HG03342 (cell line): ENCODE measurements at regions not wholly inside any gene's neighbourhood (a gene's known extent, or its start where the extent isn't known, plus 50 kb on each side); places are given as distances from the start of the nearest gene placed in this dataset.

Experiments
- ATAC-seq: cut with Tn5 transposase; IDR thresholded peaks from one replicate; pipeline ENCODE4 v1.9.1; 2021; ENCODE audit warnings: mild to moderate bottlenecking, moderate library complexity; ENCODE audit not compliant: unreplicated experiment

GRCh38 chr10:56679578-56679977 is 318.5 kb upstream of the ZWINT start:
- ATAC-seq, result no peak

GRCh38 chr10:56662765-56663447 is 301.8 kb upstream of the ZWINT start:
- ATAC-seq, result peak; percentile 97

- ATAC-seq, result peak; percentile 64
Observed at GRCh38 chr10:56653289-56653688, 292.2 kb upstream of the ZWINT start.

- ATAC-seq, result no peak
Observed at GRCh38 chr10:56646329-56647111, 285.5 kb upstream of the ZWINT start.

DNA sequence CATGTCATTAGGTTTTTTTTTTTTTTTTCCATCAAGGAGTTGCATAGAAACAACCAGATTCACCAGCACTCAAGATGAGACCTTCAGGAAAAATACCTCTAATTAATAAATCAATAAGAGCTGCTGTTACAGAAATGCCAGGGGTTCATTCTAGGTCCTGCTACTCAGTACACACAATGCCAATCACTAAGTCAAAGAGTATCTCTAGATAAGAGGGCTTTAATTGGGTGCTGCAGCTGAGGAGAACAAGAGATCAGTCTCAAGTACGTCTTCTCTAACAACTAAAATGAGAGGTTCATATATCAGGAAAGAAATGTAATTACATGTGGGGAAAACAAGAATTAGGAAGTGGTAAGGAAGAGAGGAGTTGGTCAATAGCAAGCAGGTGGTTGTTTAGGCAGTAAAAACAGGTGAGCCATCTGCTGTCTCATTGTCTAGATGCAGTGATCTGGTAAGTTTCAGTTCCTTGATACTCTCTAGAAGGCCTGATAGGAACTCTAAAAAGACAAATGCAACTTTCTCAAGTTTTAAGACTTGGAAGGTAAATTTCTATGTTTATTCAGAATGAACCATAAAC is 272.9 kb upstream of the ZWINT start:
- peak; percentile 99 for ATAC-seq

- ATAC-seq, result peak; percentile 29
Observed at GRCh38 chr10:56632537-56632936, 271.5 kb upstream of the ZWINT start.

DNA sequence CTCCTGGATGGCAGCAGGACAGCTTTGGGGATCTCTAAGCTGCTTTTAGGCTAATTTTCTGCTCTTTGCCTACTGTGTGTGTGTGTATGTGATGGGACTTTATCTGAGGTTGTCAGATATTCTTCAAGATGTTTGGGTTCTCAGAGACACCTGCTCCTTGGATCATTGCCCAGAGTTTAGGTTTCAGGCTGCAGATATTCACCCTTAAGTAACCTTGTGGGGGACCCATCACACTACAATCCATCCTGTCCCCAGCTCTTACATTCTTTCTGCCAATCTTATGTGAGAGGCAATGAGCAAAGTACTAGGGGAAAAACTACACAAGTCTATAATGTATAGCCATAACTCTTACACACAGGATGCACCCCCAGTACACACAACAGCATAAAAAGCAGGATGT is 263.0 kb upstream of the ZWINT start:
- peak; percentile 62 for ATAC-seq

GRCh38 chr10:56623064-56623463 is 262.0 kb upstream of the ZWINT start:
- no peak for ATAC-seq

GRCh38 chr10:56622335-56622973 is 261.4 kb upstream of the ZWINT start:
- peak; percentile 90 for ATAC-seq

GRCh38 chr10:56606202-56606601 is 245.1 kb upstream of the ZWINT start:
- ATAC-seq, result no peak

DNA sequence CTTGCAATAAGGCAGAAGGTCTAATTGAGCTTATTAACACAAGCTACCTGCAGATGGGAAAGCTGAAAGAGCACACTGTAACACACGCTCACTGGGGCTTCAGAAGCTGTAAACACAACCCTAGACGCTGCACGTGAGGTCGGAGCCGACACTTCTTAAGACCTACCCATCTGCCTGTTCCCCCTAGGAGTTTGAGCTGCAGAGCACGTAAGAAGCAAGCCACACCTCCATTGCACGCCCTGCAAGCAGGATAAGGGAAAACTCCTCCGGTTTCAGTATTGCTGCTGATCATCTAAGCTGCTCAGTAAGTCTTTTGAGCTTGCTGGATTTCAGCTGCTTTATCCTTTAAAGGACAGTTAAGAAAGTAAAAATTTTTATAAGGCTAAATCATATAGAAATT is 244.0 kb upstream of the ZWINT start:
- ATAC-seq, result peak; percentile 34

GRCh38 chr10:56604624-56605023 is 243.6 kb upstream of the ZWINT start:
- ATAC-seq, result no peak

DNA sequence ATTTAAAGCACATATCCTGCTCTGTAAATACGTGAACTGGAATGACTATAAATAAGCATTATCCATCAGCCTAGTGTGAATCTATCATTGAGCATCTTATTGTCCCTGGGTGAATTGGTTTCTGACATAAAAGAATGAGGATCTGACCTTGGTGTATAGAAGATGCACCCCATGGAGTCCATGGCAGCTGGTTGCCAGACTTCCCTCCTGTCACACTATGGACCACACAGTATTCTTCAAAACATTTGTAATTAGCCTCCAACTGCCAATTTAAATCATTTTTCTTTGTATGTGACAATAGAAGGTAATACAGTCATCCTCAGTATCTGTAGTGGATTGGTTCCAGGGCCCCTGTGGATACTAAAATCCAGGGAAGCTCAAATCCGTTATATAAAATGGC is 238.1 kb upstream of the ZWINT start:
- ATAC-seq, result no peak

GRCh38 chr10:56596257-56596656 is 235.2 kb upstream of the ZWINT start:
- no peak for ATAC-seq

GRCh38 chr10:56593120-56593519 is 232.1 kb upstream of the ZWINT start:
- ATAC-seq, result no peak

DNA sequence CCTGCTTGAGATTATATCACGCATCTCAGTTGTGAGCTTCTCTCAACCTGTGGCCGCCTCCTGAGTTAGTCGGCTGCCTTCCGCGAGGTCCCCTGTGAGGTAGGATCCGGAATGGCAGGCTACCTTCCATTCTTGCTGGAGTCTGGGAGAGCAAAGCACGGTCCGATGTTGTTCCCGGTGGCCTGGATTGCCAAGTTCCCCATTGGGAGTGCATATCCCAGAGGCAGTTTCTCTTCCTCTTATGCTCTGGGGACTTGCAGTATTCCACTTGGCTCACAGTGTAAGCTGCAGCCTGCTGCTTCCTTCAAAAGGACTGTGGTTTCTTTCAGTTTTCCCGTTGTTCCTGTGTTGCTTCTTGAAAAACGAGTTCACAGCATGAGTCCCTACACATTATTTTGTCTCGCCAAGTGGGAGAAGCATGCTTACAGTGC is 225.4 kb upstream of the ZWINT start:
- no peak for ATAC-seq

- no peak for ATAC-seq
Observed at GRCh38 chr10:56585447-56586171, 224.6 kb upstream of the ZWINT start.

- ATAC-seq, result no peak
Observed at GRCh38 chr10:56583316-56583715, 222.3 kb upstream of the ZWINT start.

GRCh38 chr10:56567580-56567979 is 206.5 kb upstream of the ZWINT start:
- no peak for ATAC-seq

DNA sequence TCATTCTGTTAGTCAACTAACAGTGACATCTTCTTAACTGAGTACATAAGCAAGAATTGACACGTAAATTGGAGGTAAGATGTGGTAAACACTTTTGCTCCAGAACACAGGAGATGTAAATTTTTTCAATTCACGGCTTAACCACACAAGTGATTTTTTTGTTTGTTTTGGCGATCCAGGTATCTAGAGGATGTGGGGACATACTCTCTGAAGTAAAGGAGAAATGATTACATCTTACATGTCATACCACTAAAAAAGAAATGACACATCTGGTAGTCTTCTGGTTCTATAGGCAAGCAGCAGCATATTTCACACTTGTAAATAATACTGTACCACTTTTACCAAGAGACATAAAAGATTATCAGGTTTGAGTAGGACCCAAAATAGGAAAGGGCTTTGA is 200.3 kb upstream of the ZWINT start:
- ATAC-seq, result no peak

DNA sequence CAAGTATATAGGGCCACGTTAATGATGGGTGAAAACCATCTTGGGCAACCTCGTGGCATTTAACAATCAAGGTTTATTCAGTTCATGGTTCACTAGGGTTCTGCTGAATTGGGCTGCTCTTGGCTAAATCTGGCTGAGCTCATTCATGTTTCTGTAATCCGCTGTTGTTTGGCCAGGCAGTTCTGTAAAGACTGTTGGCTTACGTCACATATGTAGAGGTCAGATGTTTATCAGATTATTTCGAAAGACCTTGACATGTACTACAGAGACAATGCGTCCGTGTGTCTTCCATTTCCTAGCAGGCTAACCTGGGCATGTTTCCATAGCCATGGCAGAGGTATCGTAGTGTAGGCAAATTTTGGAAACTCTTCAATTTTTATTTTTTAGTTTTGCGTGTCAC is 190.0 kb upstream of the ZWINT start:
- ATAC-seq, result no peak
